ENCODE measurements at regions not wholly inside any gene's neighbourhood (a gene's known extent, or its start where the extent isn't known, plus 50 kb on each side); places are given as distances from the start of the nearest gene placed in this dataset.

GRCh38 chr10:106405141-106405540 is 759.4 kb downstream of the SORCS1 start:
- CTCF ChIA-PET (ENCODE audit: partially characterized antibody), result interaction anchor here (1.2 to 2.1 kb wide), 2 partner anchors 167 to 205 kb away, joined by 4 to 7 read pairs; no protein-coding TSS in a partner anchor
- no peak overlapping the region for H2BK15ac ChIP-seq (ENCODE audit: low read length)
- TF ChIP-seq EP300 (IDR thresholded peaks at IDR 0.05; ENCODE audit: borderline replicate concordance in 1 of 2, low read depth in 2 of 2, low read length in 2 of 2), result no peak
- no peak for TF ChIP-seq NRF1 (IDR thresholded peaks at IDR 0.05; ENCODE audit: low read depth, low read length)
- TF ChIP-seq SIN3A (conservative IDR thresholded peaks at IDR 0.05 in 1 of 2, IDR thresholded peaks at IDR 0.05 in 1 of 2; ENCODE audit: low read depth in 1 of 2, low read length in 2 of 2), result no peak
- no peak for TF ChIP-seq POLR2AphosphoS5 (IDR thresholded peaks at IDR 0.05; ENCODE audit: low read depth, low read length)
- TF ChIP-seq EZH2 (IDR thresholded peaks at IDR 0.05; ENCODE audit: low read depth, low read length, severe bottlenecking), result no peak
- no peak for TF ChIP-seq HDAC6 (IDR thresholded peaks at IDR 0.05; ENCODE audit: low read depth, low read length)
- TF ChIP-seq ASH2L (IDR thresholded peaks at IDR 0.05; ENCODE audit: low read length), result no peak
- TF ChIP-seq FOSL1 (IDR thresholded peaks at IDR 0.05; ENCODE audit: insufficient read depth, low read depth, low read length), result no peak
- TF ChIP-seq KDM1A (IDR thresholded peaks at IDR 0.05; ENCODE audit: borderline replicate concordance, low read length), result no peak
- no peak for TF ChIP-seq BRCA1 (IDR thresholded peaks at IDR 0.05; ENCODE audit: low read depth, low read length)
- TF ChIP-seq TEAD4 (IDR thresholded peaks at IDR 0.05; ENCODE audit: low read depth, low read length), result no peak
- no peak for TF ChIP-seq SP1 (IDR thresholded peaks at IDR 0.05; ENCODE audit: low read depth, low read length)
- TF ChIP-seq HDAC2 (IDR thresholded peaks at IDR 0.05; ENCODE audit: borderline replicate concordance in 1 of 2, low read depth in 2 of 2, low read length in 2 of 2), result no peak
- no peak for TF ChIP-seq CHD1 (IDR thresholded peaks at IDR 0.05; ENCODE audit: low read depth, low read length)

More at GRCh38 chr10:106405141-106405540, 759.4 kb downstream of the SORCS1 start:
- no peaks in the 10 kb centered on the region for H3K23me2 ChIP-seq (ENCODE audit: low read depth, low read length)
- POLR2A ChIA-PET (ENCODE audit: partially characterized antibody), result no interaction called here
- H3K9me3 ChIP-seq (ENCODE audit: insufficient read depth in 2 of 2, low read depth in 1 of 2, low read length in 1 of 2), result no peaks in the 10 kb centered on the region
- H3K23ac ChIP-seq (ENCODE audit: insufficient read length), result no peak overlapping the region
- H2BK12ac ChIP-seq (ENCODE audit: low read depth, low read length), result no peak overlapping the region
- no peak overlapping the region for H3K27ac ChIP-seq (ENCODE audit: low read depth, low read length)
- no peaks in the 10 kb centered on the region for H3K79me2 ChIP-seq (ENCODE audit: control insufficient read depth in 1 of 2, insufficient read depth in 2 of 2, low read length in 2 of 2)
- H3K79me1 ChIP-seq (ENCODE audit: low read depth, low read length), result no peaks in the 10 kb centered on the region
- no peak for FAIRE-seq
- no peaks in the 10 kb centered on the region for H3K27me3 ChIP-seq (replicated peaks in 1 of 4; ENCODE audit: control insufficient read depth in 3 of 4, extremely low read depth in 1 of 4, insufficient read depth in 3 of 4, low read length in 3 of 4)
- H3K4me3 ChIP-seq (ENCODE audit: extremely low read depth in 1 of 4, insufficient read depth in 2 of 4, low read depth in 3 of 4, low read length in 4 of 4), result no peak overlapping the region
- no peak overlapping the region for H2AFZ ChIP-seq (ENCODE audit: low read length)
- H2BK5ac ChIP-seq (ENCODE audit: low read depth, low read length), result no peak overlapping the region
- no peak overlapping the region for H3K18ac ChIP-seq (ENCODE audit: extremely low read depth, low read length)
- H2AK5ac ChIP-seq (ENCODE audit: low read depth, low read length), result no peak overlapping the region
- no peak for DNase-seq (ENCODE audit: low read depth in 1 of 2, low spot score in 2 of 2)
- H3K4ac ChIP-seq (replicated peaks; ENCODE audit: insufficient read length, low read depth, low read length), result no peak overlapping the region
- no peak overlapping the region for H3K56ac ChIP-seq (replicated peaks; ENCODE audit: insufficient read length, low read depth, low read length)
- H3K4me2 ChIP-seq (ENCODE audit: insufficient read depth in 1 of 2, low read depth in 2 of 2, low read length in 2 of 2), result no peak overlapping the region
- WGBS, 2 experiments (ENCODE audit: extremely low coverage in 1 of 2, insufficient coverage in 1 of 2, insufficient read length in 1 of 2, insufficient replicate concordance in 2 of 2, low coverage in 1 of 2, low lambda C conversion rate in 2 of 2, missing lambda C conversion rate in 1 of 2), result 93% methylated on average over 4 of the region's 4 CpGs; no CpG with 5 or more reads in 1 of the 2 experiments
- no peaks in the 10 kb centered on the region for H3K4me1 ChIP-seq (replicated peaks in 1 of 4; ENCODE audit: control insufficient read depth in 3 of 4, insufficient read depth in 4 of 4, low read length in 3 of 4)
- no peak overlapping the region for H4K91ac ChIP-seq (replicated peaks; ENCODE audit: insufficient read length, low read length)
- H3K14ac ChIP-seq (ENCODE audit: insufficient read length), result no peak overlapping the region
- no peaks in the 10 kb centered on the region for H3K36me3 ChIP-seq (ENCODE audit: control insufficient read depth in 2 of 4, insufficient read depth in 4 of 4, low read length in 3 of 4)
- no peak overlapping the region for H4K5ac ChIP-seq (ENCODE audit: insufficient read length, low read depth, low read length)
- H4K20me1 ChIP-seq (replicated peaks in 1 of 2; ENCODE audit: control insufficient read depth in 1 of 2, insufficient read depth in 2 of 2, low read length in 2 of 2), result no peaks in the 10 kb centered on the region
- H3K9ac ChIP-seq (replicated peaks in 1 of 4; ENCODE audit: extremely low read depth in 1 of 4, low read depth in 3 of 4, low read length in 3 of 4), result no peak overlapping the region
- no peak overlapping the region for H2BK20ac ChIP-seq (ENCODE audit: low read length)
- H2BK120ac ChIP-seq (replicated peaks; ENCODE audit: low read depth, low read length), result no peak overlapping the region
- H4K8ac ChIP-seq (ENCODE audit: extremely low read depth, insufficient read depth, low read length), result no peak overlapping the region
